ENCODE measurements at regions not wholly inside any gene's neighbourhood (a gene's known extent, or its start where the extent isn't known, plus 50 kb on each side); places are given as distances from the start of the nearest gene placed in this dataset.

GRCh38 chr17:34090593-34090992 is 164.5 kb upstream of the CCL2 start:
- TF ChIP-seq TAF1 (IDR thresholded peaks at IDR 0.05; ENCODE audit: low read depth) = no peak
- no peak for TF ChIP-seq EGR1 (IDR thresholded peaks at IDR 0.05)

GRCh38 chr17:34091975-34092374 is 163.1 kb upstream of the CCL2 start:
- TF ChIP-seq YY1 (IDR thresholded peaks at IDR 0.05; ENCODE audit: low read depth) = no peak
- TF ChIP-seq REST (IDR thresholded peaks at IDR 0.05; ENCODE audit: low read depth) = no peak
- no peak for TF ChIP-seq CEBPB (IDR thresholded peaks at IDR 0.05)
- no peak for TF ChIP-seq FOXM1 (IDR thresholded peaks at IDR 0.05; ENCODE audit: borderline replicate concordance, low read depth)
- no peak for TF ChIP-seq EP300 (IDR thresholded peaks at IDR 0.05; ENCODE audit: borderline replicate concordance)
- TF ChIP-seq RAD21 (IDR thresholded peaks at IDR 0.05; ENCODE audit: low read depth) = no peak
- no peak for TF ChIP-seq TEAD4 (IDR thresholded peaks at IDR 0.05)
- no peak for TF ChIP-seq NFIC (IDR thresholded peaks at IDR 0.05)

GRCh38 chr17:34095106-34095505 is 160.0 kb upstream of the CCL2 start:
- TF ChIP-seq NFIC (IDR thresholded peaks at IDR 0.05) (no peak), TEAD4 (IDR thresholded peaks at IDR 0.05) (no peak), REST (IDR thresholded peaks at IDR 0.05; ENCODE audit: low read depth) (no peak), EP300 (IDR thresholded peaks at IDR 0.05; ENCODE audit: borderline replicate concordance) (no peak), RAD21 (IDR thresholded peaks at IDR 0.05; ENCODE audit: low read depth) (no peak), FOXM1 (IDR thresholded peaks at IDR 0.05; ENCODE audit: borderline replicate concordance, low read depth) (no peak), CREB1 (IDR thresholded peaks at IDR 0.05; ENCODE audit: low read depth) (no peak), CEBPB (IDR thresholded peaks at IDR 0.05) (no peak)

GRCh38 chr17:34098699-34099098 is 156.4 kb upstream of the CCL2 start:
- no peak for TF ChIP-seq EP300 (IDR thresholded peaks at IDR 0.05; ENCODE audit: borderline replicate concordance)
- no peak for TF ChIP-seq FOXM1 (IDR thresholded peaks at IDR 0.05; ENCODE audit: borderline replicate concordance, low read depth)
- no peak for TF ChIP-seq REST (IDR thresholded peaks at IDR 0.05; ENCODE audit: low read depth)
- no peak for TF ChIP-seq TCF12 (IDR thresholded peaks at IDR 0.05; ENCODE audit: low read depth)
- TF ChIP-seq YY1 (IDR thresholded peaks at IDR 0.05; ENCODE audit: low read depth) = no peak
- TF ChIP-seq TAF1 (IDR thresholded peaks at IDR 0.05; ENCODE audit: low read depth) = no peak
- TF ChIP-seq EGR1 (IDR thresholded peaks at IDR 0.05) = no peak
- no peak for TF ChIP-seq TEAD4 (IDR thresholded peaks at IDR 0.05)
- no peak for TF ChIP-seq MAX (IDR thresholded peaks at IDR 0.05)
- no peak for TF ChIP-seq USF1 (IDR thresholded peaks at IDR 0.05)
- no peak for TF ChIP-seq RAD21 (IDR thresholded peaks at IDR 0.05; ENCODE audit: low read depth)
- no peak for TF ChIP-seq NFIC (IDR thresholded peaks at IDR 0.05)
- no peak for TF ChIP-seq CREB1 (IDR thresholded peaks at IDR 0.05; ENCODE audit: low read depth)
- TF ChIP-seq CEBPB (IDR thresholded peaks at IDR 0.05) = no peak
- TF ChIP-seq ZBTB7A (IDR thresholded peaks at IDR 0.05; ENCODE audit: low read depth) = no peak

GRCh38 chr17:34099859-34100515 is 155.1 kb upstream of the CCL2 start:
- TF ChIP-seq EP300 (IDR thresholded peaks at IDR 0.05; ENCODE audit: borderline replicate concordance) (no peak), TAF1 (IDR thresholded peaks at IDR 0.05; ENCODE audit: low read depth) (no peak), TCF12 (IDR thresholded peaks at IDR 0.05; ENCODE audit: low read depth) (no peak), REST (IDR thresholded peaks at IDR 0.05; ENCODE audit: low read depth) (no peak), MAX (IDR thresholded peaks at IDR 0.05) (no peak), FOXM1 (IDR thresholded peaks at IDR 0.05; ENCODE audit: borderline replicate concordance, low read depth) (no peak), ZBTB7A (IDR thresholded peaks at IDR 0.05; ENCODE audit: low read depth) (no peak), YY1 (IDR thresholded peaks at IDR 0.05; ENCODE audit: low read depth) (no peak)

All from Ishikawa (cell line).